Neural crest cell (in vitro differentiated cells): ENCODE measurements at regions not wholly inside any gene's neighbourhood (a gene's known extent, or its start where the extent isn't known, plus 50 kb on each side); places are given as distances from the start of the nearest gene placed in this dataset.
"Not testable (repeated sequence)": the region's sequence is repeated elsewhere in the genome, so short reads cannot be mapped to it uniquely, and the experiment has no call there.

Experiments
- DNase-seq: peaks from one replicate; pipeline ENCODE4 v3.0.0; 2021; ENCODE audit warnings: low read depth, mixed read lengths, low spot score
- H3K27ac Mint-ChIP-seq: one replicate; pipeline ENCODE4 v1.8.0; 2021; ENCODE audit warnings: mild to moderate bottlenecking, mixed read lengths; ENCODE audit not compliant: unreplicated experiment
- H3K27me3 Mint-ChIP-seq: 2 replicates; pipeline ENCODE4 v1.8.0; 2021; ENCODE audit warnings: low read depth, mild to moderate bottlenecking, mixed read lengths
- H3K36me3 Mint-ChIP-seq: 2 replicates; pipeline ENCODE4 v1.8.0; 2021; ENCODE audit warnings: low read depth, mild to moderate bottlenecking, mixed read lengths
- H3K4me1 Mint-ChIP-seq: 2 replicates; pipeline ENCODE4 v1.8.0; 2021; ENCODE audit warnings: mixed read lengths
- H3K4me3 Mint-ChIP-seq: one replicate; pipeline ENCODE4 v1.8.0; 2021; ENCODE audit warnings: mild to moderate bottlenecking, mixed read lengths
- H3K9me3 Mint-ChIP-seq: 2 replicates; pipeline ENCODE4 v1.8.0; 2021; ENCODE audit warnings: mixed read lengths
- CTCF ChIP-seq: fragments of 200-600 bp; sonication (generic); conservative IDR thresholded peaks from 2 replicates; pipeline ENCODE4 v1.5.0; 2021; ENCODE audit warnings: antibody characterized with exemption, mild to moderate bottlenecking

GRCh38 chr10:52583336-52583735 lies 189.2 kb downstream of the MBL2 start:
- Mint-ChIP-seq H3K36me3 (peaks cover 9% of the 10 kb centered on the region), H3K9me3 (peaks cover 21% of the 10 kb centered on the region)

GRCh38 chr10:52586710-52587109 lies 185.9 kb downstream of the MBL2 start:
- H3K27me3 Mint-ChIP-seq = no peaks in the 10 kb centered on the region
- peaks cover 6% of the 10 kb centered on the region for H3K36me3 Mint-ChIP-seq
- H3K4me1 Mint-ChIP-seq = no peaks in the 10 kb centered on the region
- H3K9me3 Mint-ChIP-seq = peaks cover 23% of the 10 kb centered on the region
- no peak for DNase-seq
- no peak overlapping the region for H3K4me3 Mint-ChIP-seq
- TF ChIP-seq CTCF = no peak
- no peak overlapping the region for H3K27ac Mint-ChIP-seq

More at GRCh38 chr10:52583336-52583735, 189.2 kb downstream of the MBL2 start:
- TF ChIP-seq CTCF = no peak
- Mint-ChIP-seq H3K4me1 (no peaks in the 10 kb centered on the region), H3K27me3 (no peaks in the 10 kb centered on the region), H3K4me3 (no peak overlapping the region), H3K27ac (no peak overlapping the region)
- no peak for DNase-seq

GRCh38 chr10:52597189-52597863 lies 175.3 kb downstream of the MBL2 start:
- Mint-ChIP-seq H3K4me3 (no peak overlapping the region), H3K9me3 (no peaks in the 10 kb centered on the region), H3K27ac (no peak overlapping the region), H3K27me3 (no peaks in the 10 kb centered on the region), H3K36me3 (no peaks in the 10 kb centered on the region), H3K4me1 (no peaks in the 10 kb centered on the region)
- no peak for DNase-seq
- no peak for TF ChIP-seq CTCF

- Mint-ChIP-seq H3K4me3 (no peak overlapping the region), H3K4me1 (no peaks in the 10 kb centered on the region), H3K9me3 (no peaks in the 10 kb centered on the region), H3K27ac (no peak overlapping the region), H3K36me3 (no peaks in the 10 kb centered on the region), H3K27me3 (no peaks in the 10 kb centered on the region)
- no peak for DNase-seq
- TF ChIP-seq CTCF = no peak
Observed at GRCh38 chr10:52598936-52599335, 173.6 kb downstream of the MBL2 start.

GRCh38 chr10:52599551-52600200 lies 172.9 kb downstream of the MBL2 start:
- Mint-ChIP-seq H3K4me3 (no peak overlapping the region), H3K36me3 (no peaks in the 10 kb centered on the region), H3K4me1 (no peaks in the 10 kb centered on the region), H3K27ac (no peak overlapping the region), H3K9me3 (no peaks in the 10 kb centered on the region), H3K27me3 (no peaks in the 10 kb centered on the region)
- TF ChIP-seq CTCF = no peak
- no peak for DNase-seq

- H3K4me3 Mint-ChIP-seq, H3K4me1 Mint-ChIP-seq: not testable (repeated sequence)
Observed at GRCh38 chr10:52604131-52604530, 168.5 kb downstream of the MBL2 start.

More at GRCh38 chr10:52604131-52604530, 168.5 kb downstream of the MBL2 start:
- H3K36me3 Mint-ChIP-seq, H3K9me3 Mint-ChIP-seq, H3K27ac Mint-ChIP-seq, H3K27me3 Mint-ChIP-seq, DNase-seq: not testable (repeated sequence)
